ENCODE measurements at regions not wholly inside any gene's neighbourhood (a gene's known extent, or its start where the extent isn't known, plus 50 kb on each side); places are given as distances from the start of the nearest gene placed in this dataset.

DNA sequence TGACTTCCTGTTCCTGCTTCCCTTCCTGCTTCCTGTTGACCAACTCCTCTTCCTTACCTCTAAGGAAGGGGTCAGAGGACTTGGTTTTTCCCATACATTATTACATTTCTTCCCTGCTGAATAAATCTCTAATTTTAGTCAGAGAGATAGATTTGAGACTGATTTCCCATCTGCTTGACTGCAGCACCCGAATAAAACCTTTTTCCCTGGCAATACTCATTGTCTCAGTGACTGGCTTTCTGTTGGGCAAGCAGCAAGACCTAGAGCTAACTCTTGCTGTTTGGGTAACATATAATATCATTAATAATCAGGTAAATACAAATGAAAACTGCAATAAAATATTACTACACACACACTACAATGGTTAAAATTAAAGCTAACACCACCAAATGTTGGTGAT, 132.2 kb downstream of the FSCB start:
- no peak overlapping the region for H2BK12ac ChIP-seq (ENCODE audit: low read length)
- H2AK5ac ChIP-seq (ENCODE audit: low read length) = no peak overlapping the region
- no peak overlapping the region for H2BK120ac ChIP-seq (ENCODE audit: insufficient read depth, low read length, poor library complexity)
- WGBS (ENCODE audit: extremely low coverage, insufficient coverage, insufficient read length) = no CpG with 5 or more reads among the region's 1 CpG
- no peaks in the 10 kb centered on the region for H3K36me3 ChIP-seq (ENCODE audit: control insufficient read depth in 1 of 2, insufficient read depth in 2 of 2, low read length in 2 of 2)
- H3K23ac ChIP-seq (ENCODE audit: low read length) = no peak overlapping the region
- H2AFZ ChIP-seq (ENCODE audit: insufficient read depth, low read length, poor library complexity) = no peak overlapping the region
- no peaks in the 10 kb centered on the region for H3K79me1 ChIP-seq (ENCODE audit: low read length)
- no peak for DNase-seq
- H4K12ac ChIP-seq (ENCODE audit: low read depth, low read length) = no peak overlapping the region
- no peaks in the 10 kb centered on the region for H3K27me3 ChIP-seq (ENCODE audit: insufficient read depth, low read length)
- H3K4ac ChIP-seq (ENCODE audit: low read depth, low read length) = no peak overlapping the region
- H3K4me3 ChIP-seq (ENCODE audit: low read depth, low read length) = no peak overlapping the region
- no peak overlapping the region for H3K27ac ChIP-seq (ENCODE audit: low read depth, low read length)
- H3K79me2 ChIP-seq (ENCODE audit: control insufficient read depth, insufficient read depth, low read length, poor library complexity) = no peaks in the 10 kb centered on the region
- H3K9ac ChIP-seq (ENCODE audit: low read length) = no peak overlapping the region
- H4K91ac ChIP-seq (ENCODE audit: low read depth, low read length) = no peak overlapping the region
- no peak overlapping the region for H3K14ac ChIP-seq (ENCODE audit: low read length)
- no peak overlapping the region for H4K8ac ChIP-seq (ENCODE audit: low read depth, low read length)
- no peaks in the 10 kb centered on the region for H3K4me1 ChIP-seq (ENCODE audit: control insufficient read depth in 1 of 2, insufficient read depth in 2 of 2, low read length in 2 of 2)
- H2BK5ac ChIP-seq (ENCODE audit: low read depth, low read length, poor library complexity) = no peak overlapping the region
- H3K9me3 ChIP-seq (ENCODE audit: insufficient read depth, low read depth, low read length) = peaks cover 6% of the 10 kb centered on the region
- H3K18ac ChIP-seq (ENCODE audit: low read length) = no peak overlapping the region
- no peak overlapping the region for H3K4me2 ChIP-seq (ENCODE audit: low read length)

DNA sequence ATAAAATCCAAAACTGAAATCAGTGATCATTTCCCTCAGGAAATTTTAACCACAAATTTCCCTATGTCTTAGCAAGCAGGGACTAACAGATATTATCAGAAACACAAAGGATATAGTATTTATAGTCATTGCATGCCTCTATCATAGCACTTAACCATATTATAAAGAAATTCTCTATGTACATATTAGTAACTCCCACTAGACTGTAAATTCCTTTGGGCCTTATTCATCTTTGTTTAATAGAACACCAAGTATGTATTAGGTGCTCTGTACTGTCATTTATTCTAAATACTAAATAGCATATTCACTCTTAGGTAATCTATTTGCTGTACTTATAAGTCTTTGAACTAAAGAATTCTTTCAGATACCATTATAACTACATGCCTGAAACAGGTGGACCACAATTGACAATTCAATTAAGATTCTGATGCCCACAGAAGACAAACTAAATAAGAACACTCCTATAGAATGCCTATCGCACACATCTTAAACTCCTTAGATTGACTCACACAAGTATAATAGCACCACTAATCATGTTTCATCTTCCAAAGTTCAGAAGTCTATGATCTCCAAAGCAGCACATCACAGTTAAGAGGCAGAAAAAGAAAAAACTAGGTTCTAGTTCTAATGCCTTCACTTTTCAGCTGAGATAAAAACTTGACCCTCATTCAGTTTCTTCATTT, 134.1 kb downstream of the FSCB start:
- no peak overlapping the region for H3K23ac ChIP-seq (ENCODE audit: low read length)
- no peak overlapping the region for H3K4me3 ChIP-seq (ENCODE audit: low read depth, low read length)
- no peak overlapping the region for H4K12ac ChIP-seq (ENCODE audit: low read depth, low read length)
- no peak for DNase-seq
- H3K36me3 ChIP-seq (ENCODE audit: control insufficient read depth in 1 of 2, insufficient read depth in 2 of 2, low read length in 2 of 2) = no peaks in the 10 kb centered on the region
- H3K4me1 ChIP-seq (ENCODE audit: control insufficient read depth in 1 of 2, insufficient read depth in 2 of 2, low read length in 2 of 2) = no peaks in the 10 kb centered on the region
- H2BK120ac ChIP-seq (ENCODE audit: insufficient read depth, low read length, poor library complexity) = no peak overlapping the region
- no peak overlapping the region for H2BK12ac ChIP-seq (ENCODE audit: low read length)
- H4K8ac ChIP-seq (ENCODE audit: low read depth, low read length) = no peak overlapping the region
- H3K27ac ChIP-seq (ENCODE audit: low read depth, low read length) = no peak overlapping the region
- H3K18ac ChIP-seq (ENCODE audit: low read length) = no peak overlapping the region
- WGBS (ENCODE audit: extremely low coverage, insufficient coverage, insufficient read length) = no CpG with 5 or more reads among the region's 1 CpG
- H2AK5ac ChIP-seq (ENCODE audit: low read length) = no peak overlapping the region
- no peak overlapping the region for H3K14ac ChIP-seq (ENCODE audit: low read length)
- H3K79me1 ChIP-seq (ENCODE audit: low read length) = no peaks in the 10 kb centered on the region
- H3K27me3 ChIP-seq (ENCODE audit: insufficient read depth, low read length) = no peaks in the 10 kb centered on the region
- no peak overlapping the region for H4K91ac ChIP-seq (ENCODE audit: low read depth, low read length)
- peaks cover 6% of the 10 kb centered on the region for H3K9me3 ChIP-seq (ENCODE audit: insufficient read depth, low read depth, low read length)
- no peak overlapping the region for H3K4me2 ChIP-seq (ENCODE audit: low read length)
- no peak overlapping the region for H2BK5ac ChIP-seq (ENCODE audit: low read depth, low read length, poor library complexity)
- no peak overlapping the region for H3K9ac ChIP-seq (ENCODE audit: low read length)
- no peak overlapping the region for H3K4ac ChIP-seq (ENCODE audit: low read depth, low read length)
- H3K79me2 ChIP-seq (ENCODE audit: control insufficient read depth, insufficient read depth, low read length, poor library complexity) = no peaks in the 10 kb centered on the region
- no peak overlapping the region for H2AFZ ChIP-seq (ENCODE audit: insufficient read depth, low read length, poor library complexity)

DNA sequence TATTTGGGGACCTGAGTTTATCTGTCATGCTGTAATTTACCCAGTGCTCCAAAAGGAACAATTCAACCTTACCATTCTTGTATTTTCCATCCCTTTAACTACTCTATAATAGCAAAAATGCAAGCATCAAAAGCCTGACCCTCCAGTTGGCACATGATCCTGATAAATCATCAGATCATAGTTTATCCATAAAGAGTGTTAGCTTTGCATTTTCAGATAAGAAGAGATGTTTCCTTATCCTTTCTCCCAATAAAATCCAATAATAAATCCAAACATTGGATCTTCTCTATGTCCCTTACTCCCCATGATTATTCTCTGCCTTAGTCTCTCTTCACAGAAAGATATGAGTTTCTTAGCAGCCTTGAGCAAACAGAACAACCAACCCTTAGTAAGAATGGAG, 134.9 kb downstream of the FSCB start:
- no peaks in the 10 kb centered on the region for H3K4me1 ChIP-seq (ENCODE audit: control insufficient read depth in 1 of 2, insufficient read depth in 2 of 2, low read length in 2 of 2)
- H2BK12ac ChIP-seq (ENCODE audit: low read length) = no peak overlapping the region
- no peak overlapping the region for H4K8ac ChIP-seq (ENCODE audit: low read depth, low read length)
- H4K12ac ChIP-seq (ENCODE audit: low read depth, low read length) = no peak overlapping the region
- no peak overlapping the region for H2AFZ ChIP-seq (ENCODE audit: insufficient read depth, low read length, poor library complexity)
- no peak overlapping the region for H2BK120ac ChIP-seq (ENCODE audit: insufficient read depth, low read length, poor library complexity)
- no peak for DNase-seq
- no peak overlapping the region for H3K4me2 ChIP-seq (ENCODE audit: low read length)
- H2BK5ac ChIP-seq (ENCODE audit: low read depth, low read length, poor library complexity) = no peak overlapping the region
- no peak overlapping the region for H3K23ac ChIP-seq (ENCODE audit: low read length)
- H3K18ac ChIP-seq (ENCODE audit: low read length) = no peak overlapping the region
- H3K27ac ChIP-seq (ENCODE audit: low read depth, low read length) = no peak overlapping the region
- no peak overlapping the region for H4K91ac ChIP-seq (ENCODE audit: low read depth, low read length)
- no peak overlapping the region for H3K9ac ChIP-seq (ENCODE audit: low read length)
- no peak overlapping the region for H2AK5ac ChIP-seq (ENCODE audit: low read length)
- no peaks in the 10 kb centered on the region for H3K27me3 ChIP-seq (ENCODE audit: insufficient read depth, low read length)
- H3K14ac ChIP-seq (ENCODE audit: low read length) = no peak overlapping the region
- H3K79me2 ChIP-seq (ENCODE audit: control insufficient read depth, insufficient read depth, low read length, poor library complexity) = no peaks in the 10 kb centered on the region
- no peaks in the 10 kb centered on the region for H3K36me3 ChIP-seq (ENCODE audit: control insufficient read depth in 1 of 2, insufficient read depth in 2 of 2, low read length in 2 of 2)
- peaks cover 6% of the 10 kb centered on the region for H3K9me3 ChIP-seq (ENCODE audit: insufficient read depth, low read depth, low read length)
- no peak overlapping the region for H3K4ac ChIP-seq (ENCODE audit: low read depth, low read length)
- H3K4me3 ChIP-seq (ENCODE audit: low read depth, low read length) = no peak overlapping the region
- no peaks in the 10 kb centered on the region for H3K79me1 ChIP-seq (ENCODE audit: low read length)

DNA sequence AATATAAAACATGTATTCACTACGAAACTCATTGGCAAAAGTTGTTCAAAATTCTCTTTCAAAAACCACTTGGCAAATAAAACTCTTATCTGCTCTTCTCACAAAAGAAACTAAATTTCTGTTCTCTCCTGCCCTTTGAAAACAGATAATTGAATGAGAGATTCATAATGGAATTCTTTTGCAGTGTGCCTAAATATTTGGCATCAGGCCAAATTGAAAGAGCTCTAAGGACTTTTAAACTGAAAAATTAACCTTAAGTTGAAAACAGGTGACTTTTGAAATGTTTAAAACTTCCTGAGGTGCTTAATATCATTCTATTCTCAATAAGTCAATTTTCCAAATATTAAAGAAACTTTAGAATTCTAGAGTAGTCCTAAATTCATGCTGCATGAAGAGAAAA, 136.4 kb downstream of the FSCB start:
- Histone ChIP-seq H3K27me3 (ENCODE audit: insufficient read depth, low read length) (no peaks in the 10 kb centered on the region), H3K18ac (ENCODE audit: low read length) (no peak overlapping the region), H3K79me1 (ENCODE audit: low read length) (no peaks in the 10 kb centered on the region), H3K79me2 (ENCODE audit: control insufficient read depth, insufficient read depth, low read length, poor library complexity) (no peaks in the 10 kb centered on the region), H2AK5ac (ENCODE audit: low read length) (no peak overlapping the region), H2BK12ac (ENCODE audit: low read length) (no peak overlapping the region), H3K4me3 (ENCODE audit: low read depth, low read length) (no peak overlapping the region), H4K91ac (ENCODE audit: low read depth, low read length) (no peak overlapping the region), H2AFZ (ENCODE audit: insufficient read depth, low read length, poor library complexity) (no peak overlapping the region), H3K4me2 (ENCODE audit: low read length) (no peak overlapping the region), H3K4ac (ENCODE audit: low read depth, low read length) (no peak overlapping the region), H2BK5ac (ENCODE audit: low read depth, low read length, poor library complexity) (no peak overlapping the region), H3K27ac (ENCODE audit: low read depth, low read length) (no peak overlapping the region), H3K23ac (ENCODE audit: low read length) (no peak overlapping the region), H2BK120ac (ENCODE audit: insufficient read depth, low read length, poor library complexity) (no peak overlapping the region), H3K14ac (ENCODE audit: low read length) (no peak overlapping the region), H3K9me3 (ENCODE audit: insufficient read depth, low read depth, low read length) (no peaks in the 10 kb centered on the region), H4K8ac (ENCODE audit: low read depth, low read length) (no peak overlapping the region), H3K9ac (ENCODE audit: low read length) (no peak overlapping the region), H4K12ac (ENCODE audit: low read depth, low read length) (no peak overlapping the region), H3K4me1 (ENCODE audit: control insufficient read depth in 1 of 2, insufficient read depth in 2 of 2, low read length in 2 of 2) (no peaks in the 10 kb centered on the region), H3K36me3 (ENCODE audit: control insufficient read depth in 1 of 2, insufficient read depth in 2 of 2, low read length in 2 of 2) (no peaks in the 10 kb centered on the region)
- no CpG with 5 or more reads among the region's 1 CpG for WGBS (ENCODE audit: extremely low coverage, insufficient coverage, insufficient read length)
- no peak for DNase-seq
